Ovary (tissue), 3 donors: ENCODE measurements at regions not wholly inside any gene's neighbourhood (a gene's known extent, or its start where the extent isn't known, plus 50 kb on each side); places are given as distances from the start of the nearest gene placed in this dataset.

Experiments used
- CTCF ChIP-seq, 3 donors: fragments of 450-650 bp in 2 of 3; fragments of 200-600 bp in 1 of 3; IDR thresholded peaks; one replicate each; pipeline versions ENCODE4 v1.5.1 to v1.8.0; 2016 to 2022; ENCODE audit warnings: antibody characterized with exemption in 3 of 3, mild to moderate bottlenecking in 1 of 3
- EP300 ChIP-seq: sonication (generic); formaldehyde crosslinking; IDR thresholded peaks from one replicate; pipeline ENCODE4 v1.6.1; 2017; ENCODE audit warnings: antibody characterized with exemption
- POLR2A ChIP-seq: fragments of 450-650 bp; IDR thresholded peaks from one replicate; pipeline ENCODE4 v1.6.1; 2017; ENCODE audit warnings: antibody characterized with exemption, mild to moderate bottlenecking, moderate library complexity
- donor health status: DM: no; HTN: no; CAD: no.

GRCh38 chr4:124428648-124429047 is 283.9 kb downstream of the ANKRD50 start:
- no peak for TF ChIP-seq CTCF (IDR thresholded peaks at IDR 0.05)
- no peak for TF ChIP-seq POLR2A
- TF ChIP-seq EP300: no peak
